MM.1S (cell line): ENCODE measurements at regions not wholly inside any gene's neighbourhood (a gene's known extent, or its start where the extent isn't known, plus 50 kb on each side); places are given as distances from the start of the nearest gene placed in this dataset.

Experiments
- DNase-seq: peaks from one replicate; pipeline ENCODE4 v3.0.0-alpha.2; 2015
- H2AFZ ChIP-seq: fragments of 300-600 bp; sonication (generic); 2 replicates; pipeline ENCODE4 v1.6.0; 2016; ENCODE audit warnings: antibody characterized with exemption, low read length
- H3F3A ChIP-seq: fragments of 300-600 bp; sonication (generic); 2 replicates; pipeline ENCODE4 v1.6.1; 2016; ENCODE audit warnings: mild to moderate bottlenecking, antibody characterized with exemption, low read length, moderate library complexity, mixed read lengths; ENCODE audit not compliant: insufficient read depth
- H3K27ac ChIP-seq: fragments of 300-600 bp; sonication (generic); 2 replicates; pipeline ENCODE4 v1.5.1; 2016; ENCODE audit warnings: mild to moderate bottlenecking, low read length
- H3K27me3 ChIP-seq: fragments of 300-600 bp; sonication (generic); replicated peaks from 2 replicates; pipeline ENCODE4 v1.6.0; 2016; ENCODE audit warnings: low read length; ENCODE audit not compliant: insufficient read depth
- H3K36me3 ChIP-seq: fragments of 300-600 bp; sonication (generic); replicated peaks from 2 replicates; pipeline ENCODE4 v1.6.1; 2016; ENCODE audit warnings: mild to moderate bottlenecking, low read length, mixed read lengths; ENCODE audit not compliant: insufficient read depth
- H3K4me1 ChIP-seq: fragments of 300-600 bp; sonication (generic); 2 replicates; pipeline ENCODE4 v1.6.1; 2016; ENCODE audit warnings: low read length, mixed read lengths
- H3K4me2 ChIP-seq: fragments of 300-600 bp; sonication (generic); 2 replicates; pipeline ENCODE4 v1.6.0; 2016; ENCODE audit warnings: low read depth, low read length
- H3K4me3 ChIP-seq: fragments of 300-600 bp; sonication (generic); 2 replicates; pipeline ENCODE4 v1.5.1; 2016; ENCODE audit warnings: low read length, mixed read lengths
- H3K79me2 ChIP-seq: fragments of 300-600 bp; sonication (generic); 2 replicates; pipeline ENCODE4 v1.6.1; 2016; ENCODE audit warnings: mixed run types, low read length, mixed read lengths
- H3K9ac ChIP-seq: fragments of 300-600 bp; sonication (generic); 2 replicates; pipeline ENCODE4 v1.6.1; 2016; ENCODE audit warnings: low read length, mixed read lengths
- H3K9me2 ChIP-seq: fragments of 300-600 bp; sonication (generic); replicated peaks from 2 replicates; pipeline ENCODE4 v1.6.1; 2016; ENCODE audit warnings: mild to moderate bottlenecking, low read length, mixed read lengths; ENCODE audit not compliant: insufficient read depth
- H3K9me3 ChIP-seq: fragments of 300-600 bp; sonication (generic); replicated peaks from 2 replicates; pipeline ENCODE4 v1.6.1; 2016; ENCODE audit warnings: mild to moderate bottlenecking, low read length, mixed read lengths; ENCODE audit not compliant: insufficient read depth
- H4K20me1 ChIP-seq: fragments of 300-600 bp; sonication (generic); 2 replicates; pipeline ENCODE4 v1.6.1; 2016; ENCODE audit warnings: mild to moderate bottlenecking, low read length, moderate library complexity, mixed read lengths; ENCODE audit not compliant: insufficient read depth
- CTCF ChIP-seq: fragments of 300-600 bp; sonication (generic); IDR thresholded peaks from 2 replicates; pipeline ENCODE4 v1.5.1; 2016; ENCODE audit warnings: antibody characterized with exemption, low read length, mixed read lengths
- EZH2 ChIP-seq: fragments of 300-600 bp; sonication (generic); optimal IDR thresholded peaks from 2 replicates; pipeline ENCODE3; 2017; ENCODE audit warnings: low read depth, mild to moderate bottlenecking, antibody characterized with exemption, low read length, mixed read lengths
- EZH2phosphoT487 ChIP-seq: fragments of 300-600 bp; sonication (generic); IDR thresholded peaks from 2 replicates; pipeline ENCODE4 v1.6.1; 2018; ENCODE audit warnings: antibody characterized with exemption, low read length

GRCh38 chr5:3365501-3366215, 230.0 kb upstream of the IRX1 start:
- no peaks in the 10 kb centered on the region for H4K20me1 ChIP-seq
- no peaks in the 10 kb centered on the region for H3K9me3 ChIP-seq
- no peaks in the 10 kb centered on the region for H3K36me3 ChIP-seq
- no peak overlapping the region for H3K27ac ChIP-seq
- no peak overlapping the region for H2AFZ ChIP-seq
- H3K9ac ChIP-seq: no peak overlapping the region
- H3K9me2 ChIP-seq: no peaks in the 10 kb centered on the region
- H3K4me1 ChIP-seq: no peaks in the 10 kb centered on the region
- no peak for TF ChIP-seq CTCF
- no peak for TF ChIP-seq EZH2
- no peak for TF ChIP-seq EZH2phosphoT487
- H3K27me3 ChIP-seq: no peaks in the 10 kb centered on the region
- H3K79me2 ChIP-seq: no peaks in the 10 kb centered on the region
- DNase-seq: no peak
- H3F3A ChIP-seq: no peaks in the 10 kb centered on the region
- H3K4me2 ChIP-seq: no peak overlapping the region
- H3K4me3 ChIP-seq: no peak overlapping the region

GRCh38 chr5:3364941-3365340, 230.7 kb upstream of the IRX1 start:
- H3K36me3 ChIP-seq: no peaks in the 10 kb centered on the region
- DNase-seq: no peak
- H3K27ac ChIP-seq: no peak overlapping the region
- TF ChIP-seq CTCF: no peak
- no peak overlapping the region for H2AFZ ChIP-seq
- no peak overlapping the region for H3K4me2 ChIP-seq
- H3K79me2 ChIP-seq: no peaks in the 10 kb centered on the region
- H3K9me3 ChIP-seq: no peaks in the 10 kb centered on the region
- no peaks in the 10 kb centered on the region for H3K9me2 ChIP-seq
- H3F3A ChIP-seq: no peaks in the 10 kb centered on the region
- no peaks in the 10 kb centered on the region for H4K20me1 ChIP-seq
- no peak overlapping the region for H3K4me3 ChIP-seq
- no peak overlapping the region for H3K9ac ChIP-seq
- H3K4me1 ChIP-seq: no peaks in the 10 kb centered on the region
- no peaks in the 10 kb centered on the region for H3K27me3 ChIP-seq

DNA sequence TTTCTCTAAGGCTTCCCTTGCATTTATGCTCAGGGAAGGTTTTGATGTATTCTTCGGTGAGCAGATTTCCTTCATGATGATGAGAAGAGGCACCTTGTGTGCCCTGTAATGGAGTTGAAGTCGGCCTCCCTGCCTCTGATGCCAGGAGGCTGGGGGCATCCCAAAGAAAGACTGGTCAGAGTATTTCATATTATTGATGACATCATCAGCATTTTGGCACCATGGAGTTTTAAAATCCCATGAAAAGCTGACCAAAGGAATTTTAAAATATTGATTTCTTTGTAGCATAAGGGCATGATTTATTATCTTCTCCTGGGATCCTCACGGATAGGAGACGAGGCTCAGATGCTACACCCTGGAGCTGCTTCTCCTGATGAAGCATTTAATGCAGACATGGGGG, 231.2 kb upstream of the IRX1 start:
- H3K27me3 ChIP-seq: no peaks in the 10 kb centered on the region
- H3F3A ChIP-seq: no peaks in the 10 kb centered on the region
- no peaks in the 10 kb centered on the region for H3K9me3 ChIP-seq
- no peak overlapping the region for H3K27ac ChIP-seq
- no peaks in the 10 kb centered on the region for H4K20me1 ChIP-seq
- no peak overlapping the region for H3K4me2 ChIP-seq
- no peak overlapping the region for H3K4me3 ChIP-seq
- H2AFZ ChIP-seq: no peak overlapping the region
- TF ChIP-seq EZH2phosphoT487 (no peak), EZH2 (no peak), CTCF (no peak)
- H3K36me3 ChIP-seq: no peaks in the 10 kb centered on the region
- no peaks in the 10 kb centered on the region for H3K4me1 ChIP-seq
- H3K9me2 ChIP-seq: no peaks in the 10 kb centered on the region
- no peak overlapping the region for H3K9ac ChIP-seq
- no peaks in the 10 kb centered on the region for H3K79me2 ChIP-seq
- DNase-seq: no peak
